ENCODE measurements at regions not wholly inside any gene's neighbourhood (a gene's known extent, or its start where the extent isn't known, plus 50 kb on each side); places are given as distances from the start of the nearest gene placed in this dataset.

- intact Hi-C loops (cut with micrococcal nuclease; ENCODE audit: unreplicated experiment), result no loop called here
- Histone ChIP-seq H3K27me3 (ENCODE audit: control insufficient read depth, insufficient read depth, low read length) (no peaks in the 10 kb centered on the region), H3K4me1 (ENCODE audit: control insufficient read depth, insufficient read depth, low read length) (no peaks in the 10 kb centered on the region), H3K9me3 (ENCODE audit: control insufficient read depth, insufficient read depth, low read depth, low read length) (no peaks in the 10 kb centered on the region), H3K27ac (ENCODE audit: low read length) (no peak overlapping the region), H3K4me3 (ENCODE audit: low read depth in 2 of 2, low read length in 2 of 2) (no peak overlapping the region), H3K36me3 (ENCODE audit: control insufficient read depth, insufficient read depth, low read length) (no peaks in the 10 kb centered on the region)
- ChIA-PET CTCF (no interaction called here), POLR2A (no interaction called here)
- TF ChIP-seq TCF7L2 (IDR thresholded peaks at IDR 0.05; ENCODE audit: low read depth, low read length) (no peak), SIN3A (IDR thresholded peaks at IDR 0.05; ENCODE audit: borderline replicate concordance, insufficient read depth, low read depth, low read length) (no peak), REST (IDR thresholded peaks at IDR 0.05; ENCODE audit: insufficient read depth in 1 of 2, low read depth in 2 of 2, low read length in 1 of 2) (no peak), POLR2AphosphoS5 (IDR thresholded peaks at IDR 0.05; ENCODE audit: low read depth, low read length) (no peak), CTCF (IDR thresholded peaks at IDR 0.05) (no peak)
- in situ Hi-C loops (cut with HindIII; ENCODE audit: low pct_unique_long_range_greater_than_20kb, low sequenced_read_pairs), result no loop called here
- ATAC-seq, result no peak
- no TSS peak for BruUV-seq (replicated peaks)
- DNase-seq (ENCODE audit: low read depth, low spot score), result no peak
Measured at GRCh38 chr2:152883951-152884487, 165.6 kb downstream of the ARL6IP6 start.

- no TSS peak for BruUV-seq (replicated peaks)
Measured at GRCh38 chr2:152881527-152881926, 163.1 kb downstream of the ARL6IP6 start.

More at GRCh38 chr2:152881527-152881926, 163.1 kb downstream of the ARL6IP6 start:
- no peaks in the 10 kb centered on the region for H3K36me3 ChIP-seq (ENCODE audit: control insufficient read depth, insufficient read depth, low read length)
- ChIA-PET POLR2A (no interaction called here), CTCF (no interaction called here)
- no peaks in the 10 kb centered on the region for H3K4me1 ChIP-seq (ENCODE audit: control insufficient read depth, insufficient read depth, low read length)
- H3K4me3 ChIP-seq (ENCODE audit: low read depth in 2 of 2, low read length in 2 of 2), result no peak overlapping the region
- intact Hi-C loops (cut with micrococcal nuclease; ENCODE audit: unreplicated experiment), result no loop called here
- H3K27ac ChIP-seq (ENCODE audit: low read length), result no peak overlapping the region
- TF ChIP-seq POLR2AphosphoS5 (IDR thresholded peaks at IDR 0.05; ENCODE audit: low read depth, low read length) (no peak), CTCF (IDR thresholded peaks at IDR 0.05) (no peak), REST (IDR thresholded peaks at IDR 0.05; ENCODE audit: insufficient read depth in 1 of 2, low read depth in 2 of 2, low read length in 1 of 2) (no peak), SIN3A (IDR thresholded peaks at IDR 0.05; ENCODE audit: borderline replicate concordance, insufficient read depth, low read depth, low read length) (no peak), TCF7L2 (IDR thresholded peaks at IDR 0.05; ENCODE audit: low read depth, low read length) (no peak)
- H3K9me3 ChIP-seq (ENCODE audit: control insufficient read depth, insufficient read depth, low read depth, low read length), result no peaks in the 10 kb centered on the region
- in situ Hi-C loops (cut with HindIII; ENCODE audit: low pct_unique_long_range_greater_than_20kb, low sequenced_read_pairs), result no loop called here
- H3K27me3 ChIP-seq (ENCODE audit: control insufficient read depth, insufficient read depth, low read length), result no peaks in the 10 kb centered on the region
- DNase-seq (ENCODE audit: low read depth, low spot score) (no peak), ATAC-seq (no peak)

Measured in Panc1 (cell line).